GM21786 (cell line): ENCODE measurements at regions not wholly inside any gene's neighbourhood (a gene's known extent, or its start where the extent isn't known, plus 50 kb on each side); places are given as distances from the start of the nearest gene placed in this dataset.

ENCODE experiments used
- ATAC-seq: cut with Tn5 transposase; IDR thresholded peaks from one replicate; pipeline ENCODE4 v1.9.1; 2021; ENCODE audit not compliant: unreplicated experiment

- ATAC-seq: no peak
These were observed 83.0 kb upstream of the ATF3 start for GRCh38 chr1:212525479-212526110.

GRCh38 chr1:212526111-212526491 lies 82.5 kb upstream of the ATF3 start:
- no peak for ATAC-seq

GRCh38 chr1:212528501-212528900 lies 80.1 kb upstream of the ATF3 start:
- no peak for ATAC-seq

- no peak for ATAC-seq
These were observed 79.3 kb upstream of the ATF3 start for GRCh38 chr1:212529211-212529741.

GRCh38 chr1:212531267-212531666 lies 77.3 kb upstream of the ATF3 start:
- no peak for ATAC-seq

- ATAC-seq: no peak
These were observed 76.8 kb upstream of the ATF3 start for GRCh38 chr1:212531796-212532195.

- no peak for ATAC-seq
These were observed 76.0 kb upstream of the ATF3 start for GRCh38 chr1:212532469-212533147.

GRCh38 chr1:212533148-212533517 lies 75.4 kb upstream of the ATF3 start:
- no peak for ATAC-seq

- ATAC-seq: no peak
These were observed 72.0 kb upstream of the ATF3 start for GRCh38 chr1:212536586-212536985.

GRCh38 chr1:212537610-212538009 lies 71.0 kb upstream of the ATF3 start:
- no peak for ATAC-seq

GRCh38 chr1:212539737-212540430 lies 68.7 kb upstream of the ATF3 start:
- no peak for ATAC-seq

GRCh38 chr1:212542761-212543187 lies 65.8 kb upstream of the ATF3 start:
- ATAC-seq: no peak

GRCh38 chr1:212544110-212544509 lies 64.5 kb upstream of the ATF3 start:
- no peak for ATAC-seq

GRCh38 chr1:212545941-212546635 lies 62.5 kb upstream of the ATF3 start:
- ATAC-seq: no peak

GRCh38 chr1:212549503-212550017 lies 59.0 kb upstream of the ATF3 start:
- ATAC-seq: no peak

GRCh38 chr1:212551929-212552328 lies 56.6 kb upstream of the ATF3 start:
- ATAC-seq: no peak

- ATAC-seq: no peak
These were observed 54.9 kb upstream of the ATF3 start for GRCh38 chr1:212553676-212554075.

- no peak for ATAC-seq
These were observed 54.2 kb upstream of the ATF3 start for GRCh38 chr1:212554401-212554800.

GRCh38 chr1:212555426-212555825 lies 53.1 kb upstream of the ATF3 start:
- no peak for ATAC-seq

- no peak for ATAC-seq
These were observed 51.6 kb upstream of the ATF3 start for GRCh38 chr1:212556822-212557549.
